Prostate gland (tissue), 2 donors: ENCODE measurements at regions not wholly inside any gene's neighbourhood (a gene's known extent, or its start where the extent isn't known, plus 50 kb on each side); places are given as distances from the start of the nearest gene placed in this dataset.

Source experiments
- POLR2A ChIP-seq: fragments of 450-650 bp; IDR thresholded peaks from one replicate; pipeline ENCODE4 v1.6.1; 2016; ENCODE audit warnings: antibody characterized with exemption, mild to moderate bottlenecking
- POLR2AphosphoS5 ChIP-seq: sonication (generic); formaldehyde crosslinking; IDR thresholded peaks from one replicate; pipeline ENCODE4 v1.6.1; 2017; ENCODE audit warnings: antibody characterized with exemption
- TF ChIP-seq, protein P1 (sequence below), 4 experiments: fragments of 200-600 bp in 2 of 4; fragments of 450-650 bp in 2 of 4; sonication (generic) in 2 of 4; IDR thresholded peaks; 1 replicate in 3 of 4; 2 replicates in 1 of 4; pipeline ENCODE4 v1.5.1; 2016 to 2019; ENCODE audit warnings: antibody characterized with exemption in 4 of 4, mild to moderate bottlenecking in 2 of 4, moderate library complexity in 2 of 4

DNA sequence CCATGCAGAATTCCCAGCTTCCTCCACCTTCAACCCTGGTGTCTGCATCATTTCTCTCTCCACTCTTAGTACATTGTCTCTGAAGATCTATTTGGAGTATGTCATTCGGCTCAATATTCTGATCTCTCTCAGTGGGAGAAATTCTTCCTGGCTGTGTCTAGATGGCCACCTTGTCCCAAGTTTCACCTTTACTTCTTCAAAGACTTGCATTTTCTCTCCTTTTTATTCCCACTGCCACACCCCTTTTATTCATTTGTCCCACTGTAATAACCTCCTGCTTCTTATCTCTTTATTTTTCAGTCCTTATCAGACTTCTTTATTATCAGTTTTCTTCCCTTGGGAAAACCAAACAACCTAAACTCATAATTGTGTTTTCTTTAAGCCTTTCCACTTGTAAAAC lies 54.3 kb upstream of the CERS6 start:
- TF ChIP-seq, protein P1, sequence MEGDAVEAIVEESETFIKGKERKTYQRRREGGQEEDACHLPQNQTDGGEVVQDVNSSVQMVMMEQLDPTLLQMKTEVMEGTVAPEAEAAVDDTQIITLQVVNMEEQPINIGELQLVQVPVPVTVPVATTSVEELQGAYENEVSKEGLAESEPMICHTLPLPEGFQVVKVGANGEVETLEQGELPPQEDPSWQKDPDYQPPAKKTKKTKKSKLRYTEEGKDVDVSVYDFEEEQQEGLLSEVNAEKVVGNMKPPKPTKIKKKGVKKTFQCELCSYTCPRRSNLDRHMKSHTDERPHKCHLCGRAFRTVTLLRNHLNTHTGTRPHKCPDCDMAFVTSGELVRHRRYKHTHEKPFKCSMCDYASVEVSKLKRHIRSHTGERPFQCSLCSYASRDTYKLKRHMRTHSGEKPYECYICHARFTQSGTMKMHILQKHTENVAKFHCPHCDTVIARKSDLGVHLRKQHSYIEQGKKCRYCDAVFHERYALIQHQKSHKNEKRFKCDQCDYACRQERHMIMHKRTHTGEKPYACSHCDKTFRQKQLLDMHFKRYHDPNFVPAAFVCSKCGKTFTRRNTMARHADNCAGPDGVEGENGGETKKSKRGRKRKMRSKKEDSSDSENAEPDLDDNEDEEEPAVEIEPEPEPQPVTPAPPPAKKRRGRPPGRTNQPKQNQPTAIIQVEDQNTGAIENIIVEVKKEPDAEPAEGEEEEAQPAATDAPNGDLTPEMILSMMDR (IDR thresholded peaks at IDR 0.05) = no peak
- TF ChIP-seq POLR2A = no peak
- no peak for TF ChIP-seq POLR2AphosphoS5
